B cell (primary cell): ENCODE measurements at regions not wholly inside any gene's neighbourhood (a gene's known extent, or its start where the extent isn't known, plus 50 kb on each side); places are given as distances from the start of the nearest gene placed in this dataset.
"Not testable (repeated sequence)": the region's sequence is repeated elsewhere in the genome, so short reads cannot be mapped to it uniquely, and the experiment has no call there.

Experiments
- ATAC-seq: fragments of 200-7000 bp; cut with Tn5 transposase; one replicate; pipeline ENCODE4 v1.10.0; 2021; ENCODE audit warnings: low read depth, mild to moderate bottlenecking, moderate number of reproducible peaks, moderate library complexity
- CTCF ChIA-PET: fragments of 350-600 bp; sonication (Branson Sonifier 250); formaldehyde crosslinking; loops from one replicate; lab custom pipeline; 2021; ENCODE audit warnings: antibody characterized with exemption, inconsistent platforms; lab: Charles Lee
- POLR2A ChIA-PET: fragments of 350-600 bp; sonication (Branson Sonifier 250); formaldehyde crosslinking; loops from one replicate; lab custom pipeline; 2021; ENCODE audit warnings: antibody characterized with exemption; lab: Charles Lee
- DNase-seq: peaks from one replicate; pipeline ENCODE4 v3.0.0; 2013
- H2AFZ ChIP-seq: 2 replicates; pipeline ENCODE4 v1.6.1; 2012; ENCODE audit warnings: mild to moderate bottlenecking, low read depth, low read length; ENCODE audit not compliant: insufficient read depth, poor library complexity, severe bottlenecking
- H3K27ac ChIP-seq, 2 donors: 1 replicate in 1 of 2; 2 replicates in 1 of 2; pipeline ENCODE4 v1.5.1; 2012 to 2013; ENCODE audit warnings: low read length in 2 of 2, mild to moderate bottlenecking in 2 of 2, moderate library complexity in 1 of 2
- H3K27me3 ChIP-seq, 4 experiments: fragments of 200-600 bp in 1 of 4; sonication (generic) in 1 of 4; replicated peaks in 1 of 4; 1 replicate in 2 of 4; 2 replicates in 2 of 4; pipeline versions ENCODE4 v1.6.1 to v1.7.0; 2013 to 2016; ENCODE audit warnings: low read length in 3 of 4, mild to moderate bottlenecking in 2 of 4, mixed read lengths in 1 of 4, moderate library complexity in 1 of 4; ENCODE audit not compliant: insufficient read depth in 4 of 4, control insufficient read depth in 3 of 4; ENCODE audit errors: control extremely low read depth in 1 of 4
- H3K36me3 ChIP-seq, 2 experiments: replicated peaks in 1 of 2; 1 replicate in 1 of 2; 2 replicates in 1 of 2; pipeline versions ENCODE4 v1.6.1 to v1.7.1; 2013; ENCODE audit warnings: low read length in 1 of 2; ENCODE audit not compliant: insufficient read depth in 2 of 2, control insufficient read depth in 1 of 2; ENCODE audit errors: control extremely low read depth in 1 of 2, extremely low read depth in 1 of 2
- H3K4me1 ChIP-seq, 2 donors: fragments of 200-600 bp in 1 of 2; sonication (generic) in 1 of 2; 1 replicate in 1 of 2; 2 replicates in 1 of 2; pipeline versions ENCODE4 v1.5.1 to v1.6.1; 2013 to 2017; ENCODE audit warnings: low read length in 2 of 2; ENCODE audit not compliant: control insufficient read depth in 2 of 2, insufficient read depth in 2 of 2
- H3K4me2 ChIP-seq: replicated peaks from 2 replicates; pipeline ENCODE3; 2012; ENCODE audit warnings: mild to moderate bottlenecking, low read depth, low read length; ENCODE audit not compliant: poor library complexity, severe bottlenecking
- H3K4me3 ChIP-seq, 5 experiments: fragments of 200-600 bp in 1 of 5; sonication (generic) in 1 of 5; 1 replicate in 3 of 5; 2 replicates in 2 of 5; pipeline versions ENCODE4 v1.5.1 to v1.7.0; 2011 to 2016; ENCODE audit warnings: low read length in 4 of 5, mild to moderate bottlenecking in 4 of 5, low read depth in 2 of 5, control low read depth in 1 of 5, moderate library complexity in 1 of 5; ENCODE audit not compliant: insufficient read depth in 1 of 5; ENCODE audit errors: control extremely low read depth in 1 of 5, extremely low read depth in 1 of 5
- H3K79me2 ChIP-seq: fragments of 200-600 bp; sonication (generic); one replicate; pipeline ENCODE4 v1.6.0; 2016; ENCODE audit warnings: low read length; ENCODE audit not compliant: control insufficient read depth, insufficient read depth
- H3K9ac ChIP-seq: fragments of 200-600 bp; sonication (generic); 2 replicates; pipeline ENCODE4 v1.6.1; 2017; ENCODE audit warnings: mild to moderate bottlenecking, low read length, moderate library complexity
- H3K9me3 ChIP-seq, 3 donors: one replicate each; pipeline versions ENCODE4 v1.6.1 to v1.7.1; 2013; ENCODE audit warnings: low read length in 2 of 3; ENCODE audit not compliant: control insufficient read depth in 2 of 3, insufficient read depth in 1 of 3; ENCODE audit errors: control extremely low read depth in 1 of 3
- H4K20me1 ChIP-seq: 2 replicates; pipeline ENCODE4 v1.6.0; 2012; ENCODE audit warnings: mild to moderate bottlenecking, low read length; ENCODE audit not compliant: insufficient read depth, control insufficient read depth, poor library complexity, severe bottlenecking
- H3K27ac Mint-ChIP-seq: one replicate; pipeline ENCODE4 v1.8.0; 2021; ENCODE audit warnings: mixed read lengths
- H3K27me3 Mint-ChIP-seq: one replicate; pipeline ENCODE4 v1.8.0; 2021; ENCODE audit warnings: mixed read lengths
- H3K4me1 Mint-ChIP-seq: one replicate; pipeline ENCODE4 v1.8.0; 2021; ENCODE audit warnings: mixed read lengths
- H3K4me3 Mint-ChIP-seq: one replicate; pipeline ENCODE4 v1.8.0; 2021; ENCODE audit warnings: mixed read lengths
- H3K9me3 Mint-ChIP-seq: one replicate; pipeline ENCODE4 v1.8.0; 2022; ENCODE audit warnings: mixed read lengths; ENCODE audit not compliant: insufficient read depth
- CTCF ChIP-seq: fragments of 200-600 bp; IDR thresholded peaks from one replicate; pipeline ENCODE4 v1.8.0; 2022; ENCODE audit warnings: antibody characterized with exemption, mild to moderate bottlenecking
- EZH2 ChIP-seq: IDR thresholded peaks from 2 replicates; pipeline ENCODE4 v1.6.1; 2012; ENCODE audit warnings: borderline replicate concordance, low read depth, mild to moderate bottlenecking, moderate library complexity, low read length; ENCODE audit not compliant: insufficient read depth, poor library complexity, severe bottlenecking
- WGBS: methylation state at CpG from one replicate; pipeline ENCODE4 v1.1.5; 2013; ENCODE audit warnings: missing lambda C conversion rate; ENCODE audit not compliant: insufficient coverage; 5-methylcytosine and 5-hydroxymethylcytosine counted together
- intact Hi-C: fragments of 100-400 bp; cut with micrococcal nuclease; formaldehyde crosslinking; loops from one replicate; pipeline ENCODE4 v1.10.0; 2022

GRCh38 chr4:155062948-155063347 lies 145.5 kb upstream of the NPY2R start:
- CTCF ChIA-PET, result no interaction called here
- H3K9me3 Mint-ChIP-seq, result no peaks in the 10 kb centered on the region
- Histone ChIP-seq H3K27me3 (no peaks in the 10 kb centered on the region), H3K4me2 (no peak overlapping the region), H3K4me1 (no peaks in the 10 kb centered on the region), H3K9me3 (no peaks in the 10 kb centered on the region), H2AFZ (no peak overlapping the region), H3K79me2 (no peaks in the 10 kb centered on the region), H3K9ac (no peak overlapping the region), H3K36me3 (no peaks in the 10 kb centered on the region), H3K4me3 (no peak overlapping the region), H3K27ac (no peak overlapping the region), H4K20me1 (no peaks in the 10 kb centered on the region)
- ATAC-seq, result no peak
- intact Hi-C loops, result no loop called here
- H3K27me3 Mint-ChIP-seq, result no peaks in the 10 kb centered on the region
- POLR2A ChIA-PET, result no interaction called here
- H3K27ac Mint-ChIP-seq, result no peak overlapping the region
- no peak for DNase-seq
- TF ChIP-seq EZH2 (no peak), CTCF (no peak)
- H3K4me3 Mint-ChIP-seq, result no peak overlapping the region
- no peaks in the 10 kb centered on the region for H3K4me1 Mint-ChIP-seq

GRCh38 chr4:155064934-155065333 lies 143.5 kb upstream of the NPY2R start:
- H3K4me3 Mint-ChIP-seq, H3K4me1 Mint-ChIP-seq, H3K4me2 ChIP-seq, CTCF ChIA-PET, H2AFZ ChIP-seq, H3K4me3 ChIP-seq, H3K9me3 ChIP-seq, POLR2A ChIA-PET, ATAC-seq, H3K4me1 ChIP-seq, H3K27ac ChIP-seq, H3K27me3 Mint-ChIP-seq, H3K9ac ChIP-seq, H3K27me3 ChIP-seq, DNase-seq, H3K9me3 Mint-ChIP-seq, H4K20me1 ChIP-seq, H3K36me3 ChIP-seq, intact Hi-C loops, H3K27ac Mint-ChIP-seq, H3K79me2 ChIP-seq: not testable (repeated sequence)
- 90% methylated on average over 3 of the region's 7 CpGs for WGBS
